Right lobe of liver (tissue), 4 donors: ENCODE measurements at regions not wholly inside any gene's neighbourhood (a gene's known extent, or its start where the extent isn't known, plus 50 kb on each side); places are given as distances from the start of the nearest gene placed in this dataset.
"Not testable (repeated sequence)": the region's sequence is repeated elsewhere in the genome, so short reads cannot be mapped to it uniquely, and the experiment has no call there.

Source experiments
- POLR2A ChIP-seq: fragments of 450-650 bp; IDR thresholded peaks from one replicate; pipeline ENCODE4 v1.6.1; 2017; ENCODE audit warnings: antibody characterized with exemption, mild to moderate bottlenecking
- TF ChIP-seq, protein P1 (sequence below), 4 donors: fragments of 200-600 bp in 3 of 4; fragments of 450-650 bp in 1 of 4; IDR thresholded peaks; one replicate each; pipeline versions ENCODE4 v1.5.1 to v1.8.0; 2016 to 2022; ENCODE audit warnings: antibody characterized with exemption in 4 of 4, mild to moderate bottlenecking in 2 of 4
- donor health status: DM: no; HTN: no; CAD: no.
- donor health status: DM: no; HTN: no; CAD: no.
- donor health status: DM: no; HTN: yes; CAD: no.

DNA sequence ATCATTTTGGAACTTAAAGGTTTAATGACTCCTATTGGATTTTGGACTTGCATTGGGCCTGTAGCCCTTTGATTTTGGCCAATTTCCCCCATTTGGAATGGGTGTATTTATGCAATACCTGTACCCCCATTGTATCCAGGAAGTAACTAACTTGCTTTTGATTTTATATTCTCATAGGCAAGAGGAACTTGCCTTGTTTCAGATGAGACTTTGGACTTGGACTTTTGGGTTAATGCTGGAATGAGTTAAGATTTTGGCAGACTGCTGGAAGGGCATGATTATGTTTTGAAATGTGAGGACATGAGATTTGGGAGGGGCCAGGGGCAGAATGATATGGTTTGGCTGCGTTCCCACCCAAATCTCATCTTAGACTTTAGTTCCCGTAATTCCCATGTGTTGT, 192.0 kb upstream of the B3GALT2 start:
- TF ChIP-seq, protein P1, sequence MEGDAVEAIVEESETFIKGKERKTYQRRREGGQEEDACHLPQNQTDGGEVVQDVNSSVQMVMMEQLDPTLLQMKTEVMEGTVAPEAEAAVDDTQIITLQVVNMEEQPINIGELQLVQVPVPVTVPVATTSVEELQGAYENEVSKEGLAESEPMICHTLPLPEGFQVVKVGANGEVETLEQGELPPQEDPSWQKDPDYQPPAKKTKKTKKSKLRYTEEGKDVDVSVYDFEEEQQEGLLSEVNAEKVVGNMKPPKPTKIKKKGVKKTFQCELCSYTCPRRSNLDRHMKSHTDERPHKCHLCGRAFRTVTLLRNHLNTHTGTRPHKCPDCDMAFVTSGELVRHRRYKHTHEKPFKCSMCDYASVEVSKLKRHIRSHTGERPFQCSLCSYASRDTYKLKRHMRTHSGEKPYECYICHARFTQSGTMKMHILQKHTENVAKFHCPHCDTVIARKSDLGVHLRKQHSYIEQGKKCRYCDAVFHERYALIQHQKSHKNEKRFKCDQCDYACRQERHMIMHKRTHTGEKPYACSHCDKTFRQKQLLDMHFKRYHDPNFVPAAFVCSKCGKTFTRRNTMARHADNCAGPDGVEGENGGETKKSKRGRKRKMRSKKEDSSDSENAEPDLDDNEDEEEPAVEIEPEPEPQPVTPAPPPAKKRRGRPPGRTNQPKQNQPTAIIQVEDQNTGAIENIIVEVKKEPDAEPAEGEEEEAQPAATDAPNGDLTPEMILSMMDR (IDR thresholded peaks at IDR 0.05) = not testable (repeated sequence)
- not testable (repeated sequence) for TF ChIP-seq POLR2A
